Stimulated activated CD8-positive, alpha-beta memory T cell treated with anti-CD3 and anti-CD28 coated beads, Interleukin-12 subunit alpha, Interleukin-12 subunit beta, amount 100 ng/mL, for 24 hours (primary cell): ENCODE measurements at regions not wholly inside any gene's neighbourhood (a gene's known extent, or its start where the extent isn't known, plus 50 kb on each side); places are given as distances from the start of the nearest gene placed in this dataset.
"Not testable (repeated sequence)": the region's sequence is repeated elsewhere in the genome, so short reads cannot be mapped to it uniquely, and the experiment has no call there.

Experiments used
- DNase-seq: peaks from one replicate; pipeline ENCODE4 v3.0.0-alpha.2; 2020; ENCODE audit errors: extremely low read depth

DNA sequence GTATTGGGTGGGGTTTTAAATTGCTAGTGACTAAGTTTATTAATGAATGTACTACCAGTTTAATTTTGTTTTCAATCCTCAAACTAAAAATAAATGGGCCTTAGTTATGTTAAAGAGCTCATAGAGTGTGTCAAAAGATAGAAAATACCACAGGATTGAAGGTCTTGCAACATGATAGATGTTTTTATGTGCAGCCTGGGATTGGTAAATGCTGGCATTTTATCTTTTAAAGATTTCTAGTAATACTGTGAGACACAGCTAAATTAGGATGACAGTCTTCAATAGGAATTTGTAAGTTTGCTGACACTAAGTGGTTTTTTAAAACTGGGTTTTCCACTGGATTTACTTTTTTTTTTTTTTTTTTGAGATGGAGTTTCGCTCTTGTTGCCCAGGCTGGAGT is 122.3 kb downstream of the HAUS1 start:
- DNase-seq, result no peak

DNA sequence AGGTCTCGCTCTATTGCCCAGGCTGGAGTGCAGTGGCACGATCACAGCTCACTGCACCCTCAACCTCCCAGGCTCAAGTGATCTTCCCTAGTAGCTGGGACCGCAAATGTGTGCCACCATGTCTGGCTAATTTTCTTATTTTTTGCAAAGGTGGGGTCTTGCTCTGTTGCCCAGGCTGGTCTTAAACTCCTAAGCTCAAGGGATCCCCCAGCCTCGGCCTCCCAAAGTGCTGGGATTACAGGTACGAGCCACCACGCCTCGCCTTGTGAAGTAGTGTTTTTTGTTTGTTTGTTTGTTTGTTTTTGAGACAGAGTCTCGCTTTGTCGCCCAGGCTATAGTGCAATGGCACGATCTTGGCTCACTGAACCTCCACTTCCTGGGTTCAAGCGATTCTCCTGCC is 125.5 kb downstream of the HAUS1 start:
- not testable (repeated sequence) for DNase-seq

DNA sequence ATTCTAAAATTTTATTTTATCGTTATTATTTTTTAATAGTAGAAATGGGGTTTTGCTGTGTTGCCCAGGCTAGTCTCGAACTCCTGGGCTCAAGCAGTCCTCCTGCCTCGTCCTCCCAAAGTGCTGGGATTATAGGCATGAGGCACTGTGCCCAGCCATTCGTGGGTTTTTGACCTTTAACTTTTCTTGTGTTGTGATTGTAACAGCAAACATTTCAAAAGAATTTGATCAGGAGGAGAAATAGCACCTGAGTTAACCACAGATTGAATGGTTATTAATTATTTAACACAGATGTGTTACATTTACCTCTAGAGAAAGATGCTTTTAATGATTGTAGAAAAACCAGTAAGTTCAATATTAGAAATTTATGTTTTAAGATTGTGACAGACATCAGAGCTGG is 132.0 kb downstream of the HAUS1 start:
- DNase-seq, result no peak

GRCh38 chr18:46237891-46238290 is 133.7 kb downstream of the HAUS1 start:
- DNase-seq, result no peak

- no peak for DNase-seq
These were observed 135.4 kb downstream of the HAUS1 start for GRCh38 chr18:46239549-46239948.

DNA sequence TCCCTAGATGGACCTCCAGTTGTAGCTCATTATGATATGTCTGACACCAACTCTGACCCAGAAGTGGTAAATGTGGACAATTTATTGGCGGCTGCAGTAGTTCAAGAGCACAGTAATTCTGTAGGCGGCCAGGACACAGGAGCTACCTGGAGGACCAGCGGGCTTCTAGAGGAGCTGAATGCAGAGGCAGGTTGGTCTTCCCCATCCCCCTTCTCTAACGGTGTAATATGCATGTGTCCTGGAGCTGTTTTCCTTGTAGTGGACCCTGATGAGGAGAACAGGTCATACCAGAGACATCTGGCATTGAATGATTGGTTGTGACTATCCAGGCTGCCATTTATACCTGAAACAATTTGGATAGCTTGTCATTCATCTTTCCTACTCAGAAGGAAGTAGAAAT is 135.8 kb downstream of the HAUS1 start:
- DNase-seq, result no peak

- not testable (repeated sequence) for DNase-seq
These were observed 137.2 kb downstream of the HAUS1 start for GRCh38 chr18:46241393-46241792.

DNA sequence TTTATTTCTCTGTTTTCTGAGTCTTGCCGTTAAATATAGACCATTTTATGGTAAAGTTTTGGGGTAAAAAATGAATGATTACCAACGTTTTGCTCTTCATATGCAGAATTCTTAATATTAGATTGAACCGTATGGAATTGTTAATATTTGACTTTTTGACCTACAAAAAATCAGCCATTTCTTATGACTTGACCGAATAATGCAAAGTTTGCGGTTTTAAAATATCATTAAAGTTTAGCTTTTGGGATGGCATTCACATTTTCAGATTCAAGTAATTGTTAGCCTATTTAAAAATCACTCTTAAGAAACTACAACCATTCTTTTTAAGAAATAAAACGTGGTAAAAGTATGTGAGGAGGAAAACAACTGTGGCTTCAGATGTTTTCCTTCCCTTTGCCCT is 138.0 kb downstream of the HAUS1 start:
- no peak for DNase-seq

GRCh38 chr18:46243095-46243494 is 138.9 kb downstream of the HAUS1 start:
- DNase-seq, result no peak

- no peak for DNase-seq
These were observed 139.5 kb downstream of the HAUS1 start for GRCh38 chr18:46243673-46244072.

DNA sequence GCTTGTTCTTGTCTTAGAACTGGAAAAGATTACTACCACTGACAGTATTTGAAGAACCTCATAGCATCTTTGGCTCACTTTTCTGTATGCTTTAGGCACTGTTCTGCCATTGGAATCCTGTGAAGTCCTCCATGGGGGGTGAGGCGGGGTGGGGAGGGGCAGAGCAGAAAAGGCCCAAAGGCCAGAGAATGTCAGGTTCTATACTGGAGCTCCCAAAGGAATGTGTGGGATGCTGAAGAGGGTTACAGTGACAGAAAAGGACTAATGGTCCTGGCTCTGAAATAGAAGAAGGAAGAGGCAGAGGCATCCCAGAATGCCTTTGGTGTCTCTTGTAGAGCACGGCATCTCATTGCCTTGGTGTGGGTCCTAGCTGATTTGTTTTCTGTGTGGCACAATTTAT is 141.9 kb downstream of the HAUS1 start:
- DNase-seq, result no peak

- no peak for DNase-seq
These were observed 143.8 kb downstream of the HAUS1 start for GRCh38 chr18:46247942-46248341.

DNA sequence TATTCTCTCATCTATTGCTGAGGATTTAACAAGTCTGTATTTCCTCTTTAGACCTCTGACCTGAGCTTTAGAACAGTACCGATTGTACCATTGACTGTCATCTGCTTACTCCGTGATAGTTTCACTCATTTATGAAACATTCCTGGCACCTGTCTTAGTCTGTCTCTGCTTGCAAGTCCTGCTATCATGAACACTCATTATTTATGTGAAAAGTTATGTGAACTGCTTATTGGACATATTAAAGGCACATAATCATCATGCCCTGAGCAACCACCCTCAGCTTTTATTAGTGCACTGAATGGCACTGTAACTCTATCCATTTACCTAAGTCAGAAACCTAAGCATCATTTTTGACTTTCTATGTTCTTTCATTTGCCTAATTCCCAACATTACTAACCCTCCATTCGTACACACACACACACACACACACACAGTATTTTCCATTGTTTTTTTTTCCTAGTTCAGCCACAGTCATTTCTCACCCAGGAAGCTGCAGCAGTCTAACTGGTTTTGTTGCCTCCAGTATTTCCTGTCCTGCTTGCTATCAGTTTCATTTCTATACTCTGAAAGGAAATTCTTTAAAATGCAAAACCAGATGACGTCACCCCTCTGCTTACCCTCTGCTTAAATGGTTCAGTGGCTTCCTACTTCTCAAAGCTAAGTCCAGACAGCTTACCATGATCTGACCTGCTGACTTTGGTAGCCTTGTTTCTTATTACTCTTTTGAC is 146.1 kb downstream of the HAUS1 start:
- no peak for DNase-seq

DNA sequence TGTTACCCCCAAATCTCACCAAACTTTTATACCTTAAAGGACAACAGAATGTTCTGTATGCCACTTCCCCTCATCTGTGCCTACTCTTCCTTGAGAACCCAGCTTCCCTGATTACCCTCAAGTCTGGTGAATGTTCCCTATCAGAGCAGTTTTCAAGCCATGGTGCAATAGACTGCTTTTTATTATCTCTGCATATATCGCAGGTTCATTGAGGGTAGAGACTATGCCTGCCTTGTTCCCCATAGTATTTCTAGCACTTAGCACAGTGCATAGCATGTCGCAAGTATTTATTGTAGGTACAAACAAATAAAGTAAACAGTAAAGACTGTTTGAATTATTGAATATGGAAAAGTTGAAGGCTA is 146.6 kb downstream of the HAUS1 start:
- DNase-seq, result no peak

DNA sequence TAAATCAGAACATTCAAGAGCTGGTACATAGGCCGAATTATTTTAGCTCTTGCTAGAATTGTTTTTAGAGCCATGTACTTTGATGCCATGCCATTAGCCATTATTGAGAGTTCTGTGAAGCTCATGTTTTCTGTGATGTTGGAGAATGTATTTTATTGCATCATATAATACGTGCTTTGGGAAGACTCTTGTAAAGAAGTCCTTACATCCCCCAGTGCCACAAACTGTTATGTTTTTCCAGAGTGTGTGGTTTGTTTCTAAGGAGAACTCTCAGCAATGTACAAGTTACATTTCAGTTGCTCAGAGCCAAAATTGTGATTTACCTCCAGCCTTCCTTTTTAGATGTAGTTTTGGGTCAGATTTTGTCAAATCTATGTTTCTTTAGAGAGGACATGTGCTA is 148.6 kb downstream of the HAUS1 start:
- no peak for DNase-seq

DNA sequence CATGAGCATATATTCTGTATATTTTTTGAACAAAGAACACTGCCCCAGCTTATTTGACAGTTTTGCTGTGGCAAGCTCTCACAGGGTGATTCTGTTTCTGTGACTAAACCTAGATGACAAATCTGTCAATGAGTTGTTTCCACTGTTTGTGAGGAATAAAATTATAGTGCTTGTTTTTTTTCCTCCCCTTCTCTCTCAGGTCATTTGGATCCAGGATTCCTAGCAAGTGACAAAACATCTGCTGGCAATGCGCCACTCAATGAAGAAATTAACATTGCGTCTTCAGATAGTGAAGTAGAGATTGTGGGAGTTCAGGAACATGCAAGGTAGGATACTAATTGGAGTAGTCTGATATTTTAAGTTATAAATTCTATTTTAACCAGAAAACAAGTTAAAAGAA is 149.3 kb downstream of the HAUS1 start:
- DNase-seq, result no peak

DNA sequence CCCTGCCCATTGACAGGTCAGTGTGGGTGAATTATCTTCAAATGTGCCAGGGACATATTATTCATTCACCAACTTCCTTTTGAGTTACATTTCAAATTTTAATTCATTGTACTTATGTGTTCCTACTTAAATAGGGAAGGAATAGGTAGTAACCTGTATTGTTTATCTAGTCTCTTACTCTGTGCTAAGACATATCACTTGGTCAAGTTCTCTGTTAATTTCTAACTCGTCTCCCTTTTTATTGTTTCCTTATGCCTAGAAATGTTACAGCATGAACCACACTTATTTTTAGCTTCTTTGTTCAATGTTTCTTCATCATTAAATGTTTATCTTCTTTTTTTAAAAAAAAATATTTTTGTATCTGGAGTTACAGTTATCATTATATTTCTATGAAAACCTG is 151.9 kb downstream of the HAUS1 start:
- no peak for DNase-seq

GRCh38 chr18:46257366-46257765 is 153.2 kb downstream of the HAUS1 start:
- no peak for DNase-seq

- DNase-seq, result no peak
These were observed 156.1 kb downstream of the HAUS1 start for GRCh38 chr18:46260016-46260878.

DNA sequence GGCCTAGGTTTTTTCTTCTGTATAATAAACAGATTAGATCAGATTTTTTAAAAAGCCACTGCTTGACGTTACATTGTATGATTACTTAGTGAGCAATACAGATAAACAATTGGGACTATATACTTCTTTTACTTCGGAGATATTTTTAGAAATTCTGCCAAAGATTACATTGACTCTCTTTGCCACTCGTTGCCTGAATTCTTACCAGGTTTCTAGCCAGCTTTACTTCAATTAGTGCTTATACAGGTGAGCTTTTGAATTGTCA is 156.6 kb downstream of the HAUS1 start:
- no peak for DNase-seq

DNA sequence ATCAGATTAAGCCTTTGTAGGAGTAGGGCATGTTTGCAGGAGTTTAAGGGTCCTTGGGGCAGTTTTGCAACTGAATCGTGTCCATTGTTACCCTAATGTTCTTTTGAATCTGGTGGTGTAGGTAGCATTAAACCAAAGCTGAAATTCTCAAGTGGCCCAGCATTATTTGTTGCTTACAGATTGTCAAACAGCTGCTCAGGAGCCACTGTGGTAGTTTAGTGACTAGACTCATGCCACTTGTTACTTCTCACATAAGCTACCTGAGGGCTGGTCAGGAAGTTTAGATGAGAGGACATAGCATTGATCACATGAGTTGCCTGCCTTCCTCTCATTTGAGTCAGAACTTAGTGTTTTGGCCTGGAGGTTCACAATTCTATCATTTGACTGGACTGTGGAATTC is 157.6 kb downstream of the HAUS1 start:
- DNase-seq, result no peak

- no peak for DNase-seq
These were observed 158.7 kb downstream of the HAUS1 start for GRCh38 chr18:46262856-46263255.

GRCh38 chr18:46264255-46264654 is 160.1 kb downstream of the HAUS1 start:
- no peak for DNase-seq
